ENCODE measurements at regions not wholly inside any gene's neighbourhood (a gene's known extent, or its start where the extent isn't known, plus 50 kb on each side); places are given as distances from the start of the nearest gene placed in this dataset.

DNA sequence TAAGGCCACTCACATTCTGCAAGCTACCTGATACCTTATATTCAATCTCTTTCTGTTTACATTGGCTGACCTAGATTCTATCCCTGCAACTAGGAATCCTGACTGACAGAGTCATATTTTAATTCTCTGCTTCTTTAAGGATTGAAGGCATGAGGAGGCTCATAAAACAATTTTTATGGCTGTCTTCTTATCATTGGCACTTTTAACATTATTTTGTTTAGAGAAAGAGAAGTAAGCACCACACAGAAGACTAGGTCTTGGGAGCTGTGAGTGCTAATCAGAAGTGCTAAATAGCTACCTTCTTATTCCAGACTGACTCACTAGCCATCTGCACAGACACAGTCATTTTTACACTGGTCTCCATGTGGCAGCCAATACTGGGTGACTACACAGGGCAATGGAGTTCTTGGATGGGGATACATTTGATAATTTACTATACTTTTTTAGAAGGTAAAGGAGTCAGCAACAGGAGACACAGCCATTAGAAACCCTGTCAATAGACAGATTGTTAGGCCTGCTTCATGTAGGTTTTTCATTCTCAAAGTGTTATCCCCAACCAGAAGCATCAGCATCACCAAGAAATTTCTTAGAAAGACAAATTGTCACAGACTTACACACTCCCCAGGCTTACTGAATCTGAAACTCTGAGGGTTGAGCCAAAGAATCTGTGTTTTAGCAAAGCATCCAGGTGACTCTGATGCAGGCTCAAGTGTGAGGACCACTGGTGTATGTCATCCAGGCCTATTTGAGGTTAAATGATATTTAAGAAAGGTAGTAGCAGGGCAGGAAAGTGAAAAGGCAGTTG, 214.1 kb downstream of the DUSP6 start:
- DNase-seq (ENCODE audit: low spot score) (no peak), ATAC-seq (ENCODE audit: low read depth) (peak; percentile 63)
- Histone ChIP-seq H3K36me3 (ENCODE audit: low read depth) (no peaks in the 10 kb centered on the region), H3K27me3 (ENCODE audit: insufficient read depth, poor library complexity, severe bottlenecking) (no peaks in the 10 kb centered on the region), H3K4me1 (ENCODE audit: insufficient read depth, poor library complexity, severe bottlenecking) (peaks cover 41% of the 10 kb centered on the region), H3K4me3 (ENCODE audit: severe bottlenecking) (no peak overlapping the region), H3K9me3 (ENCODE audit: severe bottlenecking) (no peaks in the 10 kb centered on the region), H3K27ac (ENCODE audit: poor library complexity, severe bottlenecking) (peak overlapping the region; percentile 15)
- TF ChIP-seq, protein P1, sequence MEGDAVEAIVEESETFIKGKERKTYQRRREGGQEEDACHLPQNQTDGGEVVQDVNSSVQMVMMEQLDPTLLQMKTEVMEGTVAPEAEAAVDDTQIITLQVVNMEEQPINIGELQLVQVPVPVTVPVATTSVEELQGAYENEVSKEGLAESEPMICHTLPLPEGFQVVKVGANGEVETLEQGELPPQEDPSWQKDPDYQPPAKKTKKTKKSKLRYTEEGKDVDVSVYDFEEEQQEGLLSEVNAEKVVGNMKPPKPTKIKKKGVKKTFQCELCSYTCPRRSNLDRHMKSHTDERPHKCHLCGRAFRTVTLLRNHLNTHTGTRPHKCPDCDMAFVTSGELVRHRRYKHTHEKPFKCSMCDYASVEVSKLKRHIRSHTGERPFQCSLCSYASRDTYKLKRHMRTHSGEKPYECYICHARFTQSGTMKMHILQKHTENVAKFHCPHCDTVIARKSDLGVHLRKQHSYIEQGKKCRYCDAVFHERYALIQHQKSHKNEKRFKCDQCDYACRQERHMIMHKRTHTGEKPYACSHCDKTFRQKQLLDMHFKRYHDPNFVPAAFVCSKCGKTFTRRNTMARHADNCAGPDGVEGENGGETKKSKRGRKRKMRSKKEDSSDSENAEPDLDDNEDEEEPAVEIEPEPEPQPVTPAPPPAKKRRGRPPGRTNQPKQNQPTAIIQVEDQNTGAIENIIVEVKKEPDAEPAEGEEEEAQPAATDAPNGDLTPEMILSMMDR (IDR thresholded peaks at IDR 0.05; ENCODE audit: poor library complexity, severe bottlenecking), result no peak

DNA sequence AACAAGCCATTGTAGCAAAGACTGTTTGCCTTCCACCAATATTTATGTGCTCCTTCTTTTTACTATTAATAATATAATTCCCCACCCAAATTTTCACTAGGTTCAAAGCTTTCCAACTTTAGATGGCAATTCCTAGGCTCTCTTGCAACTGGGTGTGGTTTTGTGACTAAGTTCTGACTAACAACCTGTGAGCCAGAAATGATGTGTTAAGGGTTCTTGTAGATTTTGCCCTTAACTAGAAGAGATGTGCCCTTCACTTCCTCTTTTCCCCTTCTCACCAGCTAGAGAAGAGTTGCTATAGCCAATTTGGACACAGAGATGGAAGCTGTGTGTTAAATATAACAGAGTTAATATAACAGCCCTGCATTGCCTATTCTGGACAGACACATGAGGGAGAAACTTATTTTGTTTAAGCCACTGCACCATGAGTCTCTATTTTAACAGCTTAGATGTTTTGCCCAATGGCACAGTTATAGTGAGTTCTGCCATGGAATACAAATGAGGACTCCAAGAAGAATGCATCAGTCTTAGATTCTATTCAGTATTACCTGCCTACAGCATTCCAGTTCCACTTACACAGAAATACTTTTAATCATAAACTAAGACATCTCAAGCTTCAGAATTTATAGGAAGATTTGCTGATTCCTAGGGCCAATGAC, 216.2 kb downstream of the DUSP6 start:
- H3K4me3 ChIP-seq (ENCODE audit: severe bottlenecking), result no peak overlapping the region
- ATAC-seq (ENCODE audit: low read depth), result peak; percentile 82
- H3K27ac ChIP-seq (ENCODE audit: poor library complexity, severe bottlenecking), result peak overlapping the region; percentile 25
- peaks cover 40% of the 10 kb centered on the region for H3K4me1 ChIP-seq (ENCODE audit: insufficient read depth, poor library complexity, severe bottlenecking)
- DNase-seq (ENCODE audit: low spot score), result no peak
- no peaks in the 10 kb centered on the region for H3K27me3 ChIP-seq (ENCODE audit: insufficient read depth, poor library complexity, severe bottlenecking)
- TF ChIP-seq, protein P1 (IDR thresholded peaks at IDR 0.05; ENCODE audit: poor library complexity, severe bottlenecking), result no peak
- no peaks in the 10 kb centered on the region for H3K9me3 ChIP-seq (ENCODE audit: severe bottlenecking)
- H3K36me3 ChIP-seq (ENCODE audit: low read depth), result no peaks in the 10 kb centered on the region

DNA sequence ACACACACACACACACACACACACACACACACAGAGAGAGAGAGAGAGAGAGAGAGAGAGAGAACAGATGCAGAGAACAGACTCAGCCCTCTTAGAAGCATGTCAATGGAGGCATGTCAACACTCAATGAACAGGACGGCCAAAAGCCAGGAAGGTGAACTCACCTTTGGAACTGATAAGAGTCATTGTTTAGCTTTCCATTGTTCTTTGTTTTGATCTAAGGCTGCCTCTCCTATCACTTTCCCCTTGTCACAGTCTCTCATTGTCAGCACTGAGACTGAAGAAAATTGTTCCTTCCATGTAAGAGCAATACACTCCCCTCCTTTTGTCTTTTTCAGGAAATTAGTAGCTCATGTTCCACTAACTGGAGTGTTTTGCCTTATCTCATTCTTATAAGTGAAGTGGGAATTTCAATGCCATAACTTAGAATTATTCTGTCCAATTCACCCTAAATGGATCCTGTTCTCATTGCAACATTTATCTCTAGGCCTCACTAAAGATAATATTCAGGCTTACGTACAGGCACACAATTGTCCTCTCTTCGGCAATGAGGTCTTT, 218.0 kb downstream of the DUSP6 start:
- no peak overlapping the region for H3K4me3 ChIP-seq (ENCODE audit: severe bottlenecking)
- no peaks in the 10 kb centered on the region for H3K27me3 ChIP-seq (ENCODE audit: insufficient read depth, poor library complexity, severe bottlenecking)
- no peaks in the 10 kb centered on the region for H3K36me3 ChIP-seq (ENCODE audit: low read depth)
- ATAC-seq (ENCODE audit: low read depth), result no peak
- no peak for DNase-seq (ENCODE audit: low spot score)
- TF ChIP-seq, protein P1 (IDR thresholded peaks at IDR 0.05; ENCODE audit: poor library complexity, severe bottlenecking), result no peak
- H3K27ac ChIP-seq (ENCODE audit: poor library complexity, severe bottlenecking), result no peak overlapping the region
- H3K9me3 ChIP-seq (ENCODE audit: severe bottlenecking), result no peaks in the 10 kb centered on the region
- H3K4me1 ChIP-seq (ENCODE audit: insufficient read depth, poor library complexity, severe bottlenecking), result peaks cover 27% of the 10 kb centered on the region

DNA sequence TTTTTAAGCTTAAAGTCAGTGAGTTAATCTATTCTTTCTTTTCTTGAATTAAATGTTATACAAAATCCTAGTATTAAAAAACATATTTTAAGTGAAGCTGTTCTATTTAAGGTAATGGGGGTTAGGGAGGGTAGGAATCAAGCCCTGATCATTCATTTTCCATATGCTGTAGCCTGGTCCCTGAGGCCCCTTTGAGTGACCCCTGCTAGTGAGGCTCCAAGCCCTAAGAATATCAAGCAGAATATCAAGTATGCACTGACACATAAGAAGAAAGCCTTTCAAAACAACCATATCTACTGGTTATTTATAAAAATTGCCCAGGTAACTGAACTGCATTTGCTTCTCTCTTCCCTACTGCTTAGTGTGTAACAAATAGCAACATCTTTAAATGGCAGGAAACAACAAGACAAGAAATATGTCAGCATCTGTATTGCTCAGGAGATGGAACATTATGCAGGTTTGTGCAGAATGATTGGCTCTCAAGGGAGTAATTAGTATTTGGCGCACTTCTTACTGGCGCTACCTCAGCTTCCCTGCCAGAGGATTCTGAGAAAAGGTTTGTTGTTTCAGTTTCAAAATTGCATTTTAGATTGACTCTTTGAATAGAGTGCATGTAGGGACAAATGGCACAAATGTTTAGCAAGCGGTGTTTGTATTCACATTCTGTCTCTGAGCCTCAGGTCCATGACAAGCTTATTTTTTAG, 223.0 kb downstream of the DUSP6 start:
- Histone ChIP-seq H3K27me3 (ENCODE audit: insufficient read depth, poor library complexity, severe bottlenecking) (no peaks in the 10 kb centered on the region), H3K9me3 (ENCODE audit: severe bottlenecking) (no peaks in the 10 kb centered on the region), H3K36me3 (ENCODE audit: low read depth) (no peaks in the 10 kb centered on the region), H3K4me1 (ENCODE audit: insufficient read depth, poor library complexity, severe bottlenecking) (no peaks in the 10 kb centered on the region), H3K27ac (ENCODE audit: poor library complexity, severe bottlenecking) (no peak overlapping the region), H3K4me3 (ENCODE audit: severe bottlenecking) (no peak overlapping the region)
- TF ChIP-seq, protein P1 (IDR thresholded peaks at IDR 0.05; ENCODE audit: poor library complexity, severe bottlenecking), result no peak
- ATAC-seq (ENCODE audit: low read depth) (no peak), DNase-seq (ENCODE audit: low spot score) (no peak)
